Uterus (tissue), 3 donors: ENCODE measurements at regions not wholly inside any gene's neighbourhood (a gene's known extent, or its start where the extent isn't known, plus 50 kb on each side); places are given as distances from the start of the nearest gene placed in this dataset.

ENCODE experiments used
- DNase-seq, 2 donors: peaks; one replicate each; pipeline ENCODE4 v3.0.0-alpha.2; 2019 to 2020
- H3K27ac ChIP-seq, 2 donors: fragments of 200-600 bp; sonication (generic); 1 replicate in 1 of 2; 2 replicates in 1 of 2; pipeline ENCODE4 v1.5.1; 2016 to 2018
- H3K27me3 ChIP-seq, 2 donors: fragments of 200-600 bp; sonication (generic); one replicate each; pipeline ENCODE4 v1.5.1; 2018 to 2019; ENCODE audit warnings: control low read depth in 1 of 2
- H3K36me3 ChIP-seq, 2 donors: fragments of 200-600 bp; sonication (generic); one replicate each; pipeline ENCODE4 v1.5.1; 2019; ENCODE audit warnings: control low read depth in 1 of 2
- H3K4me1 ChIP-seq, 2 donors: fragments of 200-600 bp; sonication (generic); one replicate each; pipeline ENCODE4 v1.5.1; 2018 to 2019; ENCODE audit warnings: control low read depth in 1 of 2
- H3K4me3 ChIP-seq, 2 donors: fragments of 200-600 bp; sonication (generic); 1 replicate in 1 of 2; 2 replicates in 1 of 2; pipeline ENCODE4 v1.5.1; 2018 to 2019; ENCODE audit warnings: mild to moderate bottlenecking in 1 of 2
- H3K9me3 ChIP-seq, 2 donors: fragments of 200-600 bp; sonication (generic); one replicate each; pipeline ENCODE4 v1.5.1; 2019; ENCODE audit warnings: control low read depth in 1 of 2
- POLR2A ChIP-seq, 2 donors: fragments of 450-650 bp; IDR thresholded peaks; one replicate each; pipeline ENCODE4 v1.6.1; 2016; ENCODE audit warnings: antibody characterized with exemption in 2 of 2, mild to moderate bottlenecking in 1 of 2, moderate library complexity in 1 of 2
- intact Hi-C: fragments of 100-400 bp; cut with DNase I; formaldehyde crosslinking; loops from one replicate; pipeline ENCODE4 v1.15.1; 2023; ENCODE audit warnings: low total_unique reads
- TF ChIP-seq, protein P1 (sequence below), 4 experiments: fragments of 200-600 bp in 2 of 4; fragments of 450-650 bp in 2 of 4; sonication (generic) in 2 of 4; IDR thresholded peaks; one replicate each; pipeline ENCODE4 v1.5.1; 2016 to 2019; ENCODE audit warnings: antibody characterized with exemption in 4 of 4, mild to moderate bottlenecking in 2 of 4, moderate library complexity in 1 of 4
- donor health status: DM: yes; HTN: yes; CAD: no.

DNA sequence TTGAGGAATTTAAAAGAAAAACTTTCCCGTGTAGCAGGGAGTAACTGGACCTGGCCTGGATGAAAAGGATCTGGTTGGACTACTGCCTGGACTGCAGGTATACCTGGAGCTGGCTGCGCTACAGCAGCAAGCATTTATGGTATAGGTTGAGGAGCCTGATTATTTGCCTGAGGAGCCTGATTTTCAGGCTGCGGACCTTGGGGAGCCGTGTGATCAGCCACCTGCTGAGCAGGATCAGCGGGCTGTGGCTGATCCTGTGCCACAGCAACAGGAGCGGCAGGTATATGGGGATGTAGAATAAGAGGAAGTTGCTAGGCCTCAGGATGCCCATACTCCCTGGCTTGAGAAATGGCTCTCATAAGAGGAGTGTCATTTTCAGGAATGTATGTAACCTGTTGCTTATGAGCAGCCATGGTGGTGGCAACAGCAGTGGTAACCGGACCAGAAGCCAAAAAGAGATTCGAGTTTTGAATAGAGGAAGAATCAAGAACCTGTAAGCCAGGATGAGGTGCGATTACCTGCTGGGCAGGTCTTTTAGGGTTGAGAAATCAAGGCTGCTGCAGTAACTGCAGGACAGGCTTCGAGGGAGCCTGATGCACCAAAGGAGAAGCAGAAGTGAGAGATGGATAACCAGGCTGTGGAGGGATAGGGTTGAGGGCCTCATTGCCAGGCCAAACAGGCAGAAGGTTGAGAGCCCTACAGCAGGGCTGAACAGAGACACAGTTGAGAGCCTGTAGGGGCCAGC, 60.9 kb upstream of the ARL4D start:
- Histone ChIP-seq H3K9me3 (no peaks in the 10 kb centered on the region), H3K4me3 (no peak overlapping the region), H3K36me3 (no peaks in the 10 kb centered on the region), H3K27me3 (no peaks in the 10 kb centered on the region), H3K27ac (no peak overlapping the region), H3K4me1 (no peaks in the 10 kb centered on the region)
- DNase-seq: no peak
- intact Hi-C loops: no loop called here
- TF ChIP-seq POLR2A (IDR thresholded peaks at IDR 0.05): no peak
- TF ChIP-seq, protein P1, sequence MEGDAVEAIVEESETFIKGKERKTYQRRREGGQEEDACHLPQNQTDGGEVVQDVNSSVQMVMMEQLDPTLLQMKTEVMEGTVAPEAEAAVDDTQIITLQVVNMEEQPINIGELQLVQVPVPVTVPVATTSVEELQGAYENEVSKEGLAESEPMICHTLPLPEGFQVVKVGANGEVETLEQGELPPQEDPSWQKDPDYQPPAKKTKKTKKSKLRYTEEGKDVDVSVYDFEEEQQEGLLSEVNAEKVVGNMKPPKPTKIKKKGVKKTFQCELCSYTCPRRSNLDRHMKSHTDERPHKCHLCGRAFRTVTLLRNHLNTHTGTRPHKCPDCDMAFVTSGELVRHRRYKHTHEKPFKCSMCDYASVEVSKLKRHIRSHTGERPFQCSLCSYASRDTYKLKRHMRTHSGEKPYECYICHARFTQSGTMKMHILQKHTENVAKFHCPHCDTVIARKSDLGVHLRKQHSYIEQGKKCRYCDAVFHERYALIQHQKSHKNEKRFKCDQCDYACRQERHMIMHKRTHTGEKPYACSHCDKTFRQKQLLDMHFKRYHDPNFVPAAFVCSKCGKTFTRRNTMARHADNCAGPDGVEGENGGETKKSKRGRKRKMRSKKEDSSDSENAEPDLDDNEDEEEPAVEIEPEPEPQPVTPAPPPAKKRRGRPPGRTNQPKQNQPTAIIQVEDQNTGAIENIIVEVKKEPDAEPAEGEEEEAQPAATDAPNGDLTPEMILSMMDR (IDR thresholded peaks at IDR 0.05): no peak

DNA sequence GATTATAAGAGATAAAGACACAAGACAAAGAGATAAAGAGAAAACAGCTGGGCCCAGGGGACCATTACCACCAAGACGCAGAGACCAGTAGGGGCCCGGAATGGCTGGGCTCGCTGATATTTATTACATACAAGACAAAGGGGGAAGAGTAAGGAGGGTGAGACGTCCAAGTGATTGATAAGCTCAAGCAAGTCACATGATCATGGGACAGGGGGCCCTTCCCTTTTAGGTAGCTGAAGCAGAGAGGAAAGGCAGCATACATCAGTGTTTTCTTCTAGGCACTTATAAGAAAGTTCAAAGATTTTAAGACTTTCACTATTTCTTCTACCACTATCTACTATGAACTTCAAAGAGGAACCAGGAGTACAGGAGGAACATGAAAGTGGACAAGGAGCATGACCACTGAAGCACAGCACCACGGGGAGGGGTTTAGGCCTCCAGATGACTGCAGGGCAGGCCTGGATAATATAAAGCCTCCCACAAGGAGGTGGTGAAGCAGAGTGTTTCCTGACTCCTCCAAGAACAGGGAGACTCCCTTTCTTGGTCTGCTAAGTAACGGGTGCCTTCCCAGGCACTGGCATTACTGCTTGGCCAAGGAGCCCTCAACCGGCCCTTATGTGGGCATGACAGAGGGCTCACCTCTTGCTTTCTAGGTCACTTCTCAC, 63.9 kb upstream of the ARL4D start:
- Histone ChIP-seq H3K4me3 (no peak overlapping the region), H3K27ac (peak overlapping the region in 1 of 2 donors; percentile 58), H3K36me3 (no peaks in the 10 kb centered on the region), H3K4me1 (no peaks in the 10 kb centered on the region), H3K27me3 (no peaks in the 10 kb centered on the region), H3K9me3 (no peaks in the 10 kb centered on the region)
- TF ChIP-seq POLR2A (IDR thresholded peaks at IDR 0.05): no peak
- TF ChIP-seq, protein P1 (IDR thresholded peaks at IDR 0.05): no peak
- no peak for DNase-seq
- intact Hi-C loops: no loop called here

DNA sequence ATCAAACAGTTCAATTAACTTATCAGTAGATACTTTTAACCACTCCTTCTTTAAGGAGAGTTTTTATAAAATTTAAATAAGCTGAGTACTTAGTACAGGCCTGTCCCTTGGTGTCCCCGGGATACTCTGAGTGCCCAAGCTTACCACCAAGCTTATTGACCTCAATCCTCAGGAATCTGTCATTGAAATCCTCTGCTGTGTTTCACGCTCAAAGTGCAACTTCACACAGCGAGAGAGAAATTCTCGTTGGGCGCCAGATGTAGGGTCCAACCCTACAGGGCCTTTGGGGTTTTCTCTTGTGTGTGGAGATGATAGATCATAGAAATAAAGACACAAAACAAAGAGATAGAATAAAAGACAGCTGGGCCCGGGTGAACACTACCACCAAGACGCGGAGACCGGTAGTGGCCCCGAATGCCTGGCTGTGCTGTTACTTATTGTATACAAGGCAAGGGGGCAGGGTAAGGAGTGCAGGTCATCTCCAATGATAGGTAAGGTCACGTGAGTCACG, 65.3 kb upstream of the ARL4D start:
- H3K4me1 ChIP-seq: no peaks in the 10 kb centered on the region
- no peaks in the 10 kb centered on the region for H3K36me3 ChIP-seq
- peak overlapping the region in 1 of 2 donors; percentile 58 for H3K27ac ChIP-seq
- no peak for DNase-seq
- TF ChIP-seq POLR2A (IDR thresholded peaks at IDR 0.05): no peak
- TF ChIP-seq, protein P1 (IDR thresholded peaks at IDR 0.05): no peak
- intact Hi-C loops: no loop called here
- no peaks in the 10 kb centered on the region for H3K9me3 ChIP-seq
- no peaks in the 10 kb centered on the region for H3K27me3 ChIP-seq
- H3K4me3 ChIP-seq: no peak overlapping the region

DNA sequence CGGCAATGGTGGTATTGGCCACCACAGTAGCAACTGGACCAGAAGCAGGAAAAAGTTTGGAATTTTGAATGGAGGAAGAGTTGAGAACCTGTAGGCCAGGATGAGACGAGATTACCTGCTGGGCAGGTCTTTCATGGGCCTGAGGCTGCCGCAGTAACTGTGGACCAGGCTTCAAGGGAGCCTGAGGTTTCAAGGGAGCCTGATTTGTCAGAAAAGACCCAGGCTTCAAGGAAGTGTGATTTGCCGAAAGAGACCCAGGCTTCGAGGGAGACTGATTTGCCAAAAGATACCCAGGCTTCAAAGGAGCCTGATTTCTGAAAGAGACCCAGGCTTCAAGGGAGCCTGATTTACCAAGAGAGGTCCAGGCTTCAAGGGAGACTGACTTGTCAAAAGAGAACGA, 66.6 kb upstream of the ARL4D start:
- DNase-seq: no peak
- no peak overlapping the region for H3K4me3 ChIP-seq
- no peaks in the 10 kb centered on the region for H3K9me3 ChIP-seq
- H3K27me3 ChIP-seq: no peaks in the 10 kb centered on the region
- no peak for TF ChIP-seq POLR2A (IDR thresholded peaks at IDR 0.05)
- TF ChIP-seq, protein P1 (IDR thresholded peaks at IDR 0.05): no peak
- no peaks in the 10 kb centered on the region for H3K4me1 ChIP-seq
- H3K36me3 ChIP-seq: no peaks in the 10 kb centered on the region
- H3K27ac ChIP-seq: no peak overlapping the region
- intact Hi-C loops: no loop called here
